Activated naive CD8-positive, alpha-beta T cell treated with anti-CD3 and anti-CD28 coated beads, Interleukin-2, amount 10 ng/mL, durations not matched to agents 7 days and 5 days (primary cell): ENCODE measurements at regions not wholly inside any gene's neighbourhood (a gene's known extent, or its start where the extent isn't known, plus 50 kb on each side); places are given as distances from the start of the nearest gene placed in this dataset.
A peak's percentile ranks its signal among the peaks of the same experiment; 100 is the strongest.
"Not testable (repeated sequence)": the region's sequence is repeated elsewhere in the genome, so short reads cannot be mapped to it uniquely, and the experiment has no call there.

Source experiments
- ATAC-seq: fragments of 150-1000 bp; cut with Tn5 transposase; one replicate; pipeline ENCODE4 v1.10.0; 2021; ENCODE audit warnings: low read depth, moderate library complexity
- POLR2A ChIA-PET: fragments of 350-600 bp; sonication (Branson Sonifier 250); formaldehyde crosslinking; loops from one replicate; lab custom pipeline; 2021; ENCODE audit warnings: antibody characterized with exemption; lab: Charles Lee
- DNase-seq: peaks from one replicate; pipeline ENCODE4 v3.0.0; 2021
- H3K27ac Mint-ChIP-seq: one replicate; pipeline ENCODE4 v1.8.0; 2022; ENCODE audit warnings: mild to moderate bottlenecking, mixed read lengths
- H3K27me3 Mint-ChIP-seq: one replicate; pipeline ENCODE4 v1.8.0; 2022; ENCODE audit warnings: mild to moderate bottlenecking, moderate library complexity, mixed read lengths
- H3K36me3 Mint-ChIP-seq: one replicate; pipeline ENCODE4 v1.8.0; 2021; ENCODE audit warnings: mild to moderate bottlenecking, mixed read lengths
- H3K4me1 Mint-ChIP-seq: one replicate; pipeline ENCODE4 v1.8.0; 2021; ENCODE audit warnings: mixed read lengths
- H3K4me3 Mint-ChIP-seq: one replicate; pipeline ENCODE4 v1.8.0; 2022; ENCODE audit warnings: mild to moderate bottlenecking, moderate library complexity, mixed read lengths
- H3K9me3 Mint-ChIP-seq: one replicate; pipeline ENCODE4 v1.8.0; 2021; ENCODE audit warnings: mixed read lengths

- ATAC-seq, POLR2A ChIA-PET, DNase-seq, H3K4me1 Mint-ChIP-seq, H3K4me3 Mint-ChIP-seq, H3K27ac Mint-ChIP-seq, H3K36me3 Mint-ChIP-seq, H3K9me3 Mint-ChIP-seq, H3K27me3 Mint-ChIP-seq: not testable (repeated sequence)
These were observed 221.1 kb downstream of the ZNF37A start for GRCh38 chr10:38315090-38315805.

DNA sequence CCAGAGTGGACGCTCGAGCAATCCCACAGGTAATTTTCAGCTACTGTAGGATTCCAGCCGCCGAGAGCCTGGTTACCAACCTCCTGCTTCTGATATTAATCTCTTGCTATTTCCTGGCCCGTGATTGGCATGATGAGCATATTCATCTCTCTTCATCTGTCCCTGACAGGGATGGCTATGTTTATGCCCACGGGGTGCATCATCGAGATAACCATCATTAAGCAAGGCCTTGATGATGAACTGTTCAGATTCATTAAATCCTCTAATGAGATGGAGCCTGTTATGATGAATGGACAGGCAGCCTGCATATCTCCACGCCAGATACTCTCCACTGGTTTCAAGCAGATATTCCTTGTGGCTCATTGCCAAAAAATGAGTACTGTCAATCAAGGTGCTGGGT lies 227.3 kb downstream of the ZNF37A start:
- POLR2A ChIA-PET, H3K9me3 Mint-ChIP-seq, DNase-seq, H3K27me3 Mint-ChIP-seq, H3K4me1 Mint-ChIP-seq, H3K36me3 Mint-ChIP-seq, ATAC-seq, H3K27ac Mint-ChIP-seq, H3K4me3 Mint-ChIP-seq: not testable (repeated sequence)

DNA sequence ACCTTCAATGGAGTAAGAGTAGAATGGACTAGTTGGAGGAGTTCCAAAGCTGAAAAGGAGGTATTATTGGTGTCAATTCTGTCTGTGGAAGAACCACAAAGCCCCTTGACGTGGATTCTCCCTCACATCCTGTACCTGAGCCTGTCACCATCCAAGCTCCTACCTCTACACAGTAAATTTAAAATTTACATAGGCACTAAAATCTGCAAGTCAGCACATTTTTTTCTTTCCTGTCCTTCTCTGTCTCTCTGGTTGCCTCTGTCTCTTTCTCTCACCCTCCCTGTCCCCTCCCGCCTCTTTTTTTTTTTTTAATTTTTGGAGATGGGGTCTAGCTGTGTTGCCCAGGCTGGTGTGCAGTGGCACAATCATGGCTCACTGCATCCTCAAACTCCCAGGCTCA lies 236.2 kb downstream of the ZNF37A start:
- H3K4me1 Mint-ChIP-seq, H3K27me3 Mint-ChIP-seq, DNase-seq, H3K27ac Mint-ChIP-seq, ATAC-seq, H3K9me3 Mint-ChIP-seq, H3K4me3 Mint-ChIP-seq, H3K36me3 Mint-ChIP-seq, POLR2A ChIA-PET: not testable (repeated sequence)

GRCh38 chr10:38331106-38331505 lies 237.0 kb downstream of the ZNF37A start:
- DNase-seq, POLR2A ChIA-PET: not testable (repeated sequence)

DNA sequence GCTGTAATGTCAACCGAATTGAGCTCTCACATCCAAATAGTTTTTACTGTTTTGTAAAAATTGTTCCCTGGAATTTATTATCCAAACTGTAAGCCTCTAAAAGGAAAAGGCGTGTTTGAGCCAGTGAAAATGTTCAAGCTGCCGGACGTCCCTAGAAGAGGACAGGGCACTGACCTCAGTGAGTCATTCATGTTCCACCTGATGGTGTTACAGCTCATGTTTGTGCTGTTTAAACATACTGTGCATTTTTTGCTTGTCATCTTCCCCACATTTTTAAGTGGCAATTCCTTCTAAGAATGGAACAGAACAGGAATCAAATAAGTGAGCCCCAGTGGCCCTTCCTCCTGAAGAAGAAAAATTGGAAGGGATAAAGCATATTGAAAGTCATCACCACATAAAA lies 239.6 kb downstream of the ZNF37A start:
- ATAC-seq, H3K36me3 Mint-ChIP-seq, H3K4me1 Mint-ChIP-seq, H3K27ac Mint-ChIP-seq, H3K27me3 Mint-ChIP-seq, POLR2A ChIA-PET, DNase-seq, H3K9me3 Mint-ChIP-seq, H3K4me3 Mint-ChIP-seq: not testable (repeated sequence)

More at GRCh38 chr10:38331106-38331505, 237.0 kb downstream of the ZNF37A start:
- H3K27me3 Mint-ChIP-seq, H3K27ac Mint-ChIP-seq, ATAC-seq, H3K36me3 Mint-ChIP-seq, H3K4me3 Mint-ChIP-seq, H3K4me1 Mint-ChIP-seq, H3K9me3 Mint-ChIP-seq: not testable (repeated sequence)

DNA sequence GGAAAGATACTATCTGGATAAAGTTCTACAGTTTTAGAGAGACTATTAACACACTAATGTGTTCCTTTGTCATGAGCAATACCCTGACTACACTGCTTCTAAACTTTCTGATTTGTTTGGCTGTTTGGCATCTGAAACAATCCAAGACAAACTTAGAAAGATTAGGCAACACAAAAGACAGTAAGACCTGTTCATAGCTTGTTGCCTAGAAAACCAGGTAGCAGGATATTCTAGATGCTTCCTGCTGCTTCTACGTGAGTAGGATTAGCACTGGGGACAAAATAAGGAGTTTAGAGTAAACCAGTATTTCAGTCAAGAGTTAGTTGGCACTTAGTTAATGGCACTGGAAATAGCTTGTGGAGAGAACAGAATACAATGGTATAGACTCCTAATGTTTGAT lies 256.5 kb downstream of the ZNF37A start:
- H3K36me3 Mint-ChIP-seq, H3K9me3 Mint-ChIP-seq, H3K27ac Mint-ChIP-seq, ATAC-seq, POLR2A ChIA-PET, H3K4me1 Mint-ChIP-seq, DNase-seq, H3K4me3 Mint-ChIP-seq: not testable (repeated sequence)
- H3K27me3 Mint-ChIP-seq = peaks cover 11% of the 10 kb centered on the region

DNA sequence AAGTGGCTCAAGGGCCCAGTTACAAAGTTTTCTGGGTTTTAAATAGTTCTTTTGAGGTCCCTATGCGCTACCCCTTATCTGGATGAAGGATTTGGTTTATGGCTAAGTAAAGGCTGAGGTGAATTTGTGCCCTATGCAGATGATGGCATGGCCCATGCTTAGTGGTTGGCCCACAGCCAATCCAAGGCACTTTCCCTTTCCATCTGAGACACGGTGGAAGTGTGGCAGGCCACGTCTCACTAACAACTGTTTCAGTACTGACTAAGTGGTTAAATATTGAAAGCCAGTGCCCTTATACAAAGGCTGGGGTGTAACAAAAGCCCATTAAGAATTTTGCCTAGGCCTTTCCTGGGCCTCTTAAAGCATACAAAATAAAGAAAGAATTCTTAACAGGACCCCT lies 260.3 kb downstream of the ZNF37A start:
- H3K27ac Mint-ChIP-seq, H3K27me3 Mint-ChIP-seq, ATAC-seq, POLR2A ChIA-PET, DNase-seq, H3K36me3 Mint-ChIP-seq, H3K4me1 Mint-ChIP-seq, H3K4me3 Mint-ChIP-seq, H3K9me3 Mint-ChIP-seq: not testable (repeated sequence)

DNA sequence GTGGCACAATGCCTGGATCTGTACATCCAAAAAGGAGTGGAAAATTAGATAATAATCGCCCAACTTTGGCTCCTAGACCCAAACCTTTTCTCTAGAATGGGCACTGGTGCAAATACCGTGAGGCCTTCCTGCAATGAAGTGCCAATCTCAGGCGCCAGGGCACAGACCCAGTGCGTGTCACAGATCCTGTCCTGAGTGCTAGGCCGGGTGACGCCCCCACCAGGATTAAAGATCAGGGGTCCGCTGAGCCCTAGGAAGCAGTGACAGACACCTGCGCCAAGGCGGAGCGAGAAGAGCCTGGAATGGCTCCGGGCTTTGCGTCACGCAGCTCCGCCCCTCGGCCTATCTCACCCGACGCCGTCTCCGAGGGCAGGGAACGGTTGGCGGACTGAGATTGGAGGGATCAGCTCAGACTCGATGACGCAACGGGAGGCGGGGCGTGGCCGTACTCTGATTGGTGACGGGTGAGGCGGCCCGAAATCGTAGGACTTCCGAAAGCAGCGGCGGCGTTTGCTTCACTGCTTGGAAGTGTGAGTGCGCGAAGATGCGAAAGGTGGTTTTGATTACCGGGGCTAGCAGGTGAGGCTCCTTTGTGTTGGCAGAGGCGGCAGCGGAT lies 261.9 kb downstream of the ZNF37A start:
- H3K9me3 Mint-ChIP-seq, H3K36me3 Mint-ChIP-seq, H3K27me3 Mint-ChIP-seq, H3K4me1 Mint-ChIP-seq, POLR2A ChIA-PET: not testable (repeated sequence)
- Mint-ChIP-seq H3K27ac (peak overlapping the region; percentile 98), H3K4me3 (peak overlapping the region; percentile 92)
- DNase-seq = peak; percentile 76
- ATAC-seq = peak; percentile 99

DNA sequence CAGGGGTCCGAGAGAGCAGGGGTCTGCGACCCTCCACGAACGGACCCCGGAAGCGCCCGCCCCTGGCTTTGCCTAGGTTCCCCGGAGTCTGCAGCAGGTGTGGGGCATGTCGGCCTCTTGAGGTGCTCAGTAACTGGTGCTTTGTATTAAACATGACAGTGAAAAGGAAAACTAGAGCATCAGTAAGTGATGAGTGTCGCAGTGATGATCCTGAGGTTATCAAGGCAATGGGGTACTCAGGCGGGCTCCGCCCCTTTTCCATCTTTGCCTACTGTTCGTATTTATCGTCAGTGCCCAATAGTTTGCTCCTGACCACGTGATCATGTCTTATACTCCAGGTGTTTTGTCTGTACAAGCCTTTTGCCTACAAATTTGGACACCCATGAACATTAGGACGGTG lies 262.4 kb downstream of the ZNF37A start:
- H3K9me3 Mint-ChIP-seq, DNase-seq, H3K36me3 Mint-ChIP-seq, POLR2A ChIA-PET, H3K4me1 Mint-ChIP-seq, H3K27me3 Mint-ChIP-seq: not testable (repeated sequence)
- H3K27ac Mint-ChIP-seq = peak overlapping the region; percentile 98
- ATAC-seq = peak; percentile 44
- H3K4me3 Mint-ChIP-seq = peak overlapping the region; percentile 92

DNA sequence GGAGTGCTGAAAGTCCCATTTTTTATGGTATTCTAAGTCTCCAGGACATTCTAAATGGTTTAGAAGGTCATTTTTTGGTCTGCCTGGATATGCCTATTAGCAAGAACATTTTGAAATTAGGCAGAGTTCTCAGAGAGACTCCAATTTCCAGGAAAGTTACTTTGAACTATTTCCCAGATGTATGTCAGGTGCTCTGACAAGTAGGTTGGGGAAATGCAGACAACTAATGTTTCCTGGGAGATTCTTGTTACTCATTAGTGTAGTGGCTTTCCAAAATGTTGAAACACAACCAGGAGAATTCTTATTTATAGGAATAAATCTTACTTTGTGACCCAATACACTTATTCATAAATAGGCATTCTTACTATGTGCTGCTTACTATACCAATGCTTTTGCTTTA lies 268.4 kb downstream of the ZNF37A start:
- H3K4me1 Mint-ChIP-seq = peaks cover 12% of the 10 kb centered on the region
- H3K9me3 Mint-ChIP-seq, H3K27me3 Mint-ChIP-seq, DNase-seq, H3K27ac Mint-ChIP-seq, POLR2A ChIA-PET, H3K4me3 Mint-ChIP-seq, ATAC-seq: not testable (repeated sequence)
- peaks cover 28% of the 10 kb centered on the region for H3K36me3 Mint-ChIP-seq

GRCh38 chr10:38364073-38364472 lies 269.9 kb downstream of the ZNF37A start:
- H3K4me1 Mint-ChIP-seq, H3K27me3 Mint-ChIP-seq, ATAC-seq, H3K9me3 Mint-ChIP-seq, H3K27ac Mint-ChIP-seq, DNase-seq, H3K4me3 Mint-ChIP-seq, POLR2A ChIA-PET: not testable (repeated sequence)
- H3K36me3 Mint-ChIP-seq = peaks cover 29% of the 10 kb centered on the region

DNA sequence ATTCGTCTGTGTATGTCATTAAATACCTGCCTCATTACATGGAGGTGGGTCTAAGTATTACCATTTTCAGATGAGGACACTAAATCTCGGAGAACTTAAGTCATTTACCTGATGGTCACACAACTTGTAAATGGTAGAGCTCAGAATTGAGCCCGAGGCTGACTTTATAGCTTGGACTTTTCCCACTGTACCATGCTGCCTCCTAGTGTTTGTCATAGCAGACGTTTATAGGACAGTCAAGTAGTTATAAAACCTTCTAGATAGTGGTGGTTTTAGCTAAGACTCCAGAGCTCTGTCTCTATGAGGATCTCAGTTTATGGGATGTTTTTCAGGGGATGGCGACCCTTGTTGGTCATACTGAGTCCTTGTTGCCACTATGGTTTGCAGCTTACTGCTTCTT lies 271.8 kb downstream of the ZNF37A start:
- POLR2A ChIA-PET, H3K27me3 Mint-ChIP-seq, DNase-seq, H3K27ac Mint-ChIP-seq, ATAC-seq, H3K9me3 Mint-ChIP-seq, H3K4me3 Mint-ChIP-seq, H3K4me1 Mint-ChIP-seq: not testable (repeated sequence)
- H3K36me3 Mint-ChIP-seq = peaks cover 32% of the 10 kb centered on the region

GRCh38 chr10:38383800-38384199 lies 289.7 kb downstream of the ZNF37A start:
- H3K4me1 Mint-ChIP-seq, POLR2A ChIA-PET, H3K9me3 Mint-ChIP-seq, ATAC-seq, H3K36me3 Mint-ChIP-seq, H3K27me3 Mint-ChIP-seq, H3K4me3 Mint-ChIP-seq, DNase-seq, H3K27ac Mint-ChIP-seq: not testable (repeated sequence)

- not testable (repeated sequence) for H3K27ac Mint-ChIP-seq, H3K9me3 Mint-ChIP-seq, ATAC-seq
These were observed 292.7 kb downstream of the ZNF37A start for GRCh38 chr10:38386869-38387268.

More at GRCh38 chr10:38386869-38387268, 292.7 kb downstream of the ZNF37A start:
- POLR2A ChIA-PET, H3K27me3 Mint-ChIP-seq, DNase-seq, H3K36me3 Mint-ChIP-seq, H3K4me1 Mint-ChIP-seq, H3K4me3 Mint-ChIP-seq: not testable (repeated sequence)
